HEK293 (cell line): ENCODE measurements at regions not wholly inside any gene's neighbourhood (a gene's known extent, or its start where the extent isn't known, plus 50 kb on each side); places are given as distances from the start of the nearest gene placed in this dataset.

Source experiments
- CTCF ChIP-seq: fragments of 450-650 bp; formaldehyde crosslinking; IDR thresholded peaks from 2 replicates; pipeline ENCODE4 v1.5.1; 2016; ENCODE audit warnings: missing biosample characterization, missing genetic modification characterization
- HOXC10 ChIP-seq: sonication (generic); formaldehyde crosslinking; IDR thresholded peaks from 2 replicates; pipeline ENCODE4 v1.8.1; 2023; ENCODE audit warnings: mild to moderate bottlenecking, missing genetic modification reagents
- KLF10 ChIP-seq: fragments of 450-650 bp; IDR thresholded peaks from 2 replicates; pipeline ENCODE4 v1.5.1; 2018; ENCODE audit warnings: missing biosample characterization, mild to moderate bottlenecking, missing genetic modification characterization
- PRDM6 ChIP-seq: fragments of 450-650 bp; formaldehyde crosslinking; IDR thresholded peaks from 2 replicates; pipeline ENCODE4 v1.5.1; 2017; ENCODE audit warnings: missing biosample characterization, missing genetic modification characterization
- ZBTB17 ChIP-seq: fragments of 450-650 bp; formaldehyde crosslinking; IDR thresholded peaks from 2 replicates; pipeline ENCODE4 v1.5.1; 2016; ENCODE audit warnings: missing biosample characterization, missing genetic modification characterization
- ZNF138 ChIP-seq: fragments of 450-650 bp; formaldehyde crosslinking; IDR thresholded peaks from 2 replicates; pipeline ENCODE4 v1.5.1; 2016; ENCODE audit warnings: missing biosample characterization, missing genetic modification characterization, borderline replicate concordance
- ZNF157 ChIP-seq: fragments of 450-650 bp; formaldehyde crosslinking; IDR thresholded peaks from 2 replicates; pipeline ENCODE4 v1.5.1; 2016; ENCODE audit warnings: missing biosample characterization, missing genetic modification characterization
- ZNF239 ChIP-seq: fragments of 450-650 bp; formaldehyde crosslinking; IDR thresholded peaks from 2 replicates; pipeline ENCODE4 v1.5.1; 2016; ENCODE audit warnings: missing biosample characterization, missing genetic modification characterization
- ZNF398 ChIP-seq: fragments of 450-650 bp; formaldehyde crosslinking; IDR thresholded peaks from 2 replicates; pipeline ENCODE4 v1.5.1; 2017; ENCODE audit warnings: missing biosample characterization, missing genetic modification characterization
- ZNF416 ChIP-seq: fragments of 450-650 bp; formaldehyde crosslinking; IDR thresholded peaks from 2 replicates; pipeline ENCODE4 v1.5.1; 2016; ENCODE audit warnings: missing biosample characterization, missing genetic modification characterization
- ZNF837 ChIP-seq: fragments of 450-650 bp; formaldehyde crosslinking; IDR thresholded peaks from 2 replicates; pipeline ENCODE4 v1.5.1; 2016; ENCODE audit warnings: missing biosample characterization, missing genetic modification characterization
- ZSCAN18 ChIP-seq: fragments of 450-650 bp; formaldehyde crosslinking; IDR thresholded peaks from 2 replicates; pipeline ENCODE4 v1.5.1; 2016; ENCODE audit warnings: missing biosample characterization, missing genetic modification characterization

GRCh38 chr20:63100926-63101699 is 94.3 kb upstream of the BHLHE23 start:
- no peak for TF ChIP-seq HOXC10 (CRISPR knock-in tag)
- TF ChIP-seq ZNF398 (tag by site-specific recombination), result no peak
- TF ChIP-seq CTCF, result no peak
- TF ChIP-seq ZBTB17 (tag by site-specific recombination), result peak; percentile 60; the same call in 1 of the 2 replicates
- no peak for TF ChIP-seq KLF10
- no peak for TF ChIP-seq ZNF157 (tag by site-specific recombination)
- TF ChIP-seq ZSCAN18 (tag by site-specific recombination), result no peak
- TF ChIP-seq ZNF837, result no peak
- no peak for TF ChIP-seq ZNF138 (tag by site-specific recombination)
- TF ChIP-seq PRDM6, result no peak
- no peak for TF ChIP-seq ZNF239
- no peak for TF ChIP-seq ZNF416 (tag by site-specific recombination)
